ENCODE measurements at regions not wholly inside any gene's neighbourhood (a gene's known extent, or its start where the extent isn't known, plus 50 kb on each side); places are given as distances from the start of the nearest gene placed in this dataset.
"Not testable (repeated sequence)": the region's sequence is repeated elsewhere in the genome, so short reads cannot be mapped to it uniquely, and the experiment has no call there.

- TF ChIP-seq CTCF (IDR thresholded peaks at IDR 0.05): no peak
- H3K4me3 Mint-ChIP-seq: no peak overlapping the region
Observed at GRCh38 chr12:128040971-128041370, 226.0 kb upstream of the TMEM132C start.

GRCh38 chr12:128042283-128042682, 224.7 kb upstream of the TMEM132C start:
- not testable (repeated sequence) for H3K4me3 Mint-ChIP-seq; DNase-seq; H3K27ac Mint-ChIP-seq; H3K36me3 Mint-ChIP-seq (ENCODE audit: low read depth); H3K27me3 Mint-ChIP-seq (ENCODE audit: insufficient read depth); H3K4me1 Mint-ChIP-seq (ENCODE audit: low read depth)
- peaks cover 37% of the 10 kb centered on the region for H3K9me3 Mint-ChIP-seq

More at GRCh38 chr12:128040971-128041370, 226.0 kb upstream of the TMEM132C start:
- Mint-ChIP-seq H3K27me3 (ENCODE audit: insufficient read depth) (no peaks in the 10 kb centered on the region; the same call in 1 of the 2 replicates), H3K4me1 (ENCODE audit: low read depth) (no peaks in the 10 kb centered on the region), H3K36me3 (ENCODE audit: low read depth) (no peaks in the 10 kb centered on the region), H3K9me3 (peaks cover 44% of the 10 kb centered on the region), H3K27ac (no peak overlapping the region)
- no peak for DNase-seq

GRCh38 chr12:128042825-128043224, 224.1 kb upstream of the TMEM132C start:
- H3K9me3 Mint-ChIP-seq: peaks cover 40% of the 10 kb centered on the region
- no peak overlapping the region for H3K4me3 Mint-ChIP-seq
- DNase-seq: no peak
- H3K36me3 Mint-ChIP-seq (ENCODE audit: low read depth): 0 out of 2 replicates have a peak, but pooled peaks cover 2% of the 10 kb centered on the region
- TF ChIP-seq CTCF (IDR thresholded peaks at IDR 0.05): no peak
- no peak overlapping the region for H3K27ac Mint-ChIP-seq
- H3K27me3 Mint-ChIP-seq (ENCODE audit: insufficient read depth): no peaks in the 10 kb centered on the region; the same call in 1 of the 2 replicates
- no peaks in the 10 kb centered on the region for H3K4me1 Mint-ChIP-seq (ENCODE audit: low read depth)

- TF ChIP-seq CTCF (IDR thresholded peaks at IDR 0.05): no peak
- Mint-ChIP-seq H3K4me3 (no peak overlapping the region), H3K4me1 (ENCODE audit: low read depth) (no peaks in the 10 kb centered on the region), H3K9me3 (peaks cover 43% of the 10 kb centered on the region), H3K27ac (no peak overlapping the region), H3K36me3 (ENCODE audit: low read depth) (0 out of 2 replicates have a peak, but pooled peaks cover 4% of the 10 kb centered on the region), H3K27me3 (ENCODE audit: insufficient read depth) (no peaks in the 10 kb centered on the region; the same call in 1 of the 2 replicates)
- DNase-seq: no peak
Observed at GRCh38 chr12:128043317-128043716, 223.7 kb upstream of the TMEM132C start.

GRCh38 chr12:128047266-128048060, 219.5 kb upstream of the TMEM132C start:
- DNase-seq: no peak
- TF ChIP-seq CTCF (IDR thresholded peaks at IDR 0.05): no peak
- no peak overlapping the region for H3K27ac Mint-ChIP-seq
- no peak overlapping the region for H3K4me3 Mint-ChIP-seq
- no peaks in the 10 kb centered on the region for H3K27me3 Mint-ChIP-seq (ENCODE audit: insufficient read depth)
- H3K4me1 Mint-ChIP-seq (ENCODE audit: low read depth): no peaks in the 10 kb centered on the region
- H3K9me3 Mint-ChIP-seq: peaks cover 38% of the 10 kb centered on the region
- H3K36me3 Mint-ChIP-seq (ENCODE audit: low read depth): peaks cover 4% of the 10 kb centered on the region; the same call in 1 of the 2 replicates

GRCh38 chr12:128052331-128052730, 214.6 kb upstream of the TMEM132C start:
- Mint-ChIP-seq H3K27me3 (ENCODE audit: insufficient read depth) (peaks cover 3% of the 10 kb centered on the region; the same call in 1 of the 2 replicates), H3K4me3 (no peak overlapping the region), H3K4me1 (ENCODE audit: low read depth) (no peaks in the 10 kb centered on the region), H3K27ac (no peak overlapping the region), H3K9me3 (peaks cover 19% of the 10 kb centered on the region), H3K36me3 (ENCODE audit: low read depth) (peaks cover 4% of the 10 kb centered on the region; the same call in 1 of the 2 replicates)
- DNase-seq: no peak
- no peak for TF ChIP-seq CTCF (IDR thresholded peaks at IDR 0.05)
